ENCODE measurements at regions not wholly inside any gene's neighbourhood (a gene's known extent, or its start where the extent isn't known, plus 50 kb on each side); places are given as distances from the start of the nearest gene placed in this dataset.

- H3K79me1 ChIP-seq (ENCODE audit: low read length): no peaks in the 10 kb centered on the region
- no peak overlapping the region for H3K27ac ChIP-seq (ENCODE audit: low read depth, low read length)
- WGBS (ENCODE audit: extremely low coverage, insufficient coverage, low lambda C conversion rate): no CpG with 5 or more reads among the region's 26 CpGs
These were observed 65.7 kb upstream of the PITRM1 start for GRCh38 chr10:3238115-3238871.

GRCh38 chr10:3237530-3237929 lies 64.9 kb upstream of the PITRM1 start:
- Histone ChIP-seq H3K4me3 (ENCODE audit: low read length) (no peak overlapping the region), H4K5ac (ENCODE audit: low read length) (no peak overlapping the region), H3K4ac (ENCODE audit: low read depth, low read length) (no peak overlapping the region), H2BK15ac (replicated peaks; ENCODE audit: low read depth) (no peak overlapping the region), H2BK5ac (ENCODE audit: low read length) (no peak overlapping the region), H3K23ac (ENCODE audit: low read length) (no peak overlapping the region), H3K79me2 (ENCODE audit: control insufficient read depth, insufficient read depth, low read length) (no peaks in the 10 kb centered on the region), H3K18ac (ENCODE audit: low read length) (no peak overlapping the region), H3K4me2 (ENCODE audit: low read length) (no peak overlapping the region), H4K8ac (ENCODE audit: low read depth, low read length) (no peak overlapping the region), H3K4me1 (ENCODE audit: control insufficient read depth, low read depth, low read length) (no peaks in the 10 kb centered on the region), H3K9ac (ENCODE audit: low read length) (no peak overlapping the region), H2AK5ac (ENCODE audit: low read length) (no peak overlapping the region), H2BK120ac (ENCODE audit: low read depth, low read length) (no peak overlapping the region), H3K79me1 (ENCODE audit: low read length) (no peaks in the 10 kb centered on the region), H3K56ac (ENCODE audit: low read length) (no peak overlapping the region), H3K27me3 (ENCODE audit: insufficient read depth, low read length, poor library complexity) (no peaks in the 10 kb centered on the region), H3K27ac (ENCODE audit: low read depth, low read length) (no peak overlapping the region), H3K36me3 (ENCODE audit: control insufficient read depth, insufficient read depth, low read length) (no peaks in the 10 kb centered on the region)
- WGBS (ENCODE audit: extremely low coverage, insufficient coverage, low lambda C conversion rate): no CpG with 5 or more reads among the region's 13 CpGs
- DNase-seq: no peak

More at GRCh38 chr10:3238115-3238871, 65.7 kb upstream of the PITRM1 start:
- Histone ChIP-seq H3K23ac (ENCODE audit: low read length) (no peak overlapping the region), H3K4me1 (ENCODE audit: control insufficient read depth, low read depth, low read length) (no peaks in the 10 kb centered on the region), H2BK5ac (ENCODE audit: low read length) (no peak overlapping the region), H4K8ac (ENCODE audit: low read depth, low read length) (no peak overlapping the region), H3K56ac (ENCODE audit: low read length) (no peak overlapping the region), H3K18ac (ENCODE audit: low read length) (no peak overlapping the region), H4K5ac (ENCODE audit: low read length) (no peak overlapping the region), H3K4me3 (ENCODE audit: low read length) (no peak overlapping the region), H3K9ac (ENCODE audit: low read length) (no peak overlapping the region), H3K4ac (ENCODE audit: low read depth, low read length) (no peak overlapping the region), H3K36me3 (ENCODE audit: control insufficient read depth, insufficient read depth, low read length) (no peaks in the 10 kb centered on the region), H2AK5ac (ENCODE audit: low read length) (no peak overlapping the region), H3K4me2 (ENCODE audit: low read length) (no peak overlapping the region), H2BK15ac (replicated peaks; ENCODE audit: low read depth) (no peak overlapping the region), H3K79me2 (ENCODE audit: control insufficient read depth, insufficient read depth, low read length) (no peaks in the 10 kb centered on the region), H3K27me3 (ENCODE audit: insufficient read depth, low read length, poor library complexity) (no peaks in the 10 kb centered on the region), H2BK120ac (ENCODE audit: low read depth, low read length) (no peak overlapping the region)
- no peak for DNase-seq

DNA sequence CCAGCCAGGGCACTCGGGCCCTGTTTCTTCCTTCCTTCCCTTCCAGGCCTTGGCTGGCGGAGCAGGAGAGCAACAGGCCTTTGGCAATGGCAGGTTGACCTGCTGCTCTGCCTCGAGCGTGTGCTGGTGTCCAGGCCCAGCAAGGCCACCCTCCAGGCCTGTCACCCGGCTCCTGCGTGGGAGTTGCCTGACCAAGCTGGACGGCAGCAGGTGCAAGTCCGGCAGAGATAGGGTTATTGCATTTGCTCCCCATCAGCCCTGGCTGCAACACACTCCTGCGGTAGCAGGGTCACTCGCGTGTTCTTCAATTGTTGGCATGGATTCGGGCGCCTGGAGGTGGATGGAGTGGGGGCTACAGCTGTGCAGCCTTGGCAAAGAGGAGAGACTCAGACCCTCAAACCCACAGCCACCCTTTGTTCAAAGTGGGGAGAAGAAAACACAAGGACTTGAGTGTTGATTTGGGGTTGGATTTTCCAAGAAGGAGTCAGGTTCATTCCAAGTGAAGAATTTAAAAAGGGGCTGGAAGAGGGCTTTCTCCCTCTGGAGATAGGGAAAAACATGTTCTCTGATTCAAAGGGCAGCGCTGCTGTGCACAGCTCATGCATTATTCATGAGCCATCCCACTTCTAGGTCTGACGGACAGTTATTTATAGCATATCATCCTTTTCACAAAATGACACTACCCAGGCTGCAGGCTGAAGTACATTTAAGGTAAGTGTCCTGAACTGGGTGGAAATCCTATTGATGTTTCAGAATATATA lies 64.2 kb upstream of the PITRM1 start:
- Histone ChIP-seq H3K4me1 (ENCODE audit: control insufficient read depth, low read depth, low read length) (no peaks in the 10 kb centered on the region), H3K4me2 (ENCODE audit: low read length) (no peak overlapping the region), H2AK5ac (ENCODE audit: low read length) (no peak overlapping the region), H3K4me3 (ENCODE audit: low read length) (no peak overlapping the region), H4K8ac (ENCODE audit: low read depth, low read length) (no peak overlapping the region), H3K23ac (ENCODE audit: low read length) (no peak overlapping the region), H2BK15ac (replicated peaks; ENCODE audit: low read depth) (no peak overlapping the region), H3K79me1 (ENCODE audit: low read length) (no peaks in the 10 kb centered on the region), H3K27me3 (ENCODE audit: insufficient read depth, low read length, poor library complexity) (no peaks in the 10 kb centered on the region), H3K27ac (ENCODE audit: low read depth, low read length) (no peak overlapping the region), H3K79me2 (ENCODE audit: control insufficient read depth, insufficient read depth, low read length) (no peaks in the 10 kb centered on the region), H3K36me3 (ENCODE audit: control insufficient read depth, insufficient read depth, low read length) (no peaks in the 10 kb centered on the region), H2BK5ac (ENCODE audit: low read length) (no peak overlapping the region), H3K4ac (ENCODE audit: low read depth, low read length) (no peak overlapping the region), H3K9ac (ENCODE audit: low read length) (no peak overlapping the region), H2BK120ac (ENCODE audit: low read depth, low read length) (no peak overlapping the region), H4K5ac (ENCODE audit: low read length) (no peak overlapping the region), H3K18ac (ENCODE audit: low read length) (no peak overlapping the region), H3K56ac (ENCODE audit: low read length) (no peak overlapping the region)
- DNase-seq: no peak
- no CpG with 5 or more reads among the region's 15 CpGs for WGBS (ENCODE audit: extremely low coverage, insufficient coverage, low lambda C conversion rate)

DNA sequence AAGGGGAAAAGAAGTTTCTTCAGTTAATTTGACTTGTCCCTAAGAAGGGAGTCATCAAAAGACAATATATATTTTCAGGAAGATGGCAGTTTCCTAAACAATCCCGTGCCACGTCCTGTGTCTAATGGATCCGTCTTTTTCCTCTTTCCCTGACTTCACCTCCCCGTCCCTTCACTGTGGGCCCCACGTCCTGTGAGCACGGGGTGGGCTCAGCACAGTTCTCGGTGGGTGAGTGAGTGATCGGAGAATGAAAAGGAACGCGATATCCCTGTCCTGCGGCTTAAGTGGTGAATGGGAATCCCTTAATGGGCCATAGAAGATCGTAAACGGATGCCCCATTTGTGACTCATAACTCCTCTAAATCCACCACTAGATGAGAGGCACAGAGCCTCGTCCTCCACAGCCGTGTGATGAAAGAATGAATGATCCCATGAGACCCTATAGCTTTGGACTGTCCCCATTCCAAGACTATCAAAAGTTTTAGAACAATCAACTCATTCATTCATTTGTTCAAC lies 63.5 kb upstream of the PITRM1 start:
- H3K79me1 ChIP-seq (ENCODE audit: low read length): no peaks in the 10 kb centered on the region
- no peak for DNase-seq
- no peak overlapping the region for H3K18ac ChIP-seq (ENCODE audit: low read length)
- no CpG with 5 or more reads among the region's 15 CpGs for WGBS (ENCODE audit: extremely low coverage, insufficient coverage, low lambda C conversion rate)
- H2AK5ac ChIP-seq (ENCODE audit: low read length): no peak overlapping the region
- no peak overlapping the region for H2BK120ac ChIP-seq (ENCODE audit: low read depth, low read length)
- H3K27me3 ChIP-seq (ENCODE audit: insufficient read depth, low read length, poor library complexity): no peaks in the 10 kb centered on the region
- H3K4me3 ChIP-seq (ENCODE audit: low read length): no peak overlapping the region
- H2BK15ac ChIP-seq (replicated peaks; ENCODE audit: low read depth): no peak overlapping the region
- no peak overlapping the region for H4K5ac ChIP-seq (ENCODE audit: low read length)
- no peaks in the 10 kb centered on the region for H3K36me3 ChIP-seq (ENCODE audit: control insufficient read depth, insufficient read depth, low read length)
- H3K4me2 ChIP-seq (ENCODE audit: low read length): no peak overlapping the region
- H3K27ac ChIP-seq (ENCODE audit: low read depth, low read length): no peak overlapping the region
- no peaks in the 10 kb centered on the region for H3K4me1 ChIP-seq (ENCODE audit: control insufficient read depth, low read depth, low read length)
- no peak overlapping the region for H3K23ac ChIP-seq (ENCODE audit: low read length)
- no peak overlapping the region for H3K9ac ChIP-seq (ENCODE audit: low read length)
- H4K8ac ChIP-seq (ENCODE audit: low read depth, low read length): no peak overlapping the region
- H2BK5ac ChIP-seq (ENCODE audit: low read length): no peak overlapping the region
- H3K56ac ChIP-seq (ENCODE audit: low read length): no peak overlapping the region
- no peaks in the 10 kb centered on the region for H3K79me2 ChIP-seq (ENCODE audit: control insufficient read depth, insufficient read depth, low read length)
- H3K4ac ChIP-seq (ENCODE audit: low read depth, low read length): no peak overlapping the region

GRCh38 chr10:3235395-3235794 lies 62.8 kb upstream of the PITRM1 start:
- Histone ChIP-seq H3K9ac (ENCODE audit: low read length) (no peak overlapping the region), H4K8ac (ENCODE audit: low read depth, low read length) (no peak overlapping the region), H3K4ac (ENCODE audit: low read depth, low read length) (no peak overlapping the region), H2AK5ac (ENCODE audit: low read length) (no peak overlapping the region), H3K36me3 (ENCODE audit: control insufficient read depth, insufficient read depth, low read length) (no peaks in the 10 kb centered on the region), H3K79me2 (ENCODE audit: control insufficient read depth, insufficient read depth, low read length) (no peaks in the 10 kb centered on the region), H4K5ac (ENCODE audit: low read length) (no peak overlapping the region), H2BK120ac (ENCODE audit: low read depth, low read length) (no peak overlapping the region), H3K27me3 (ENCODE audit: insufficient read depth, low read length, poor library complexity) (no peaks in the 10 kb centered on the region), H2BK15ac (replicated peaks; ENCODE audit: low read depth) (no peak overlapping the region), H3K23ac (ENCODE audit: low read length) (no peak overlapping the region), H2BK5ac (ENCODE audit: low read length) (no peak overlapping the region), H3K4me1 (ENCODE audit: control insufficient read depth, low read depth, low read length) (no peaks in the 10 kb centered on the region), H3K79me1 (ENCODE audit: low read length) (no peaks in the 10 kb centered on the region), H3K4me2 (ENCODE audit: low read length) (no peak overlapping the region), H3K56ac (ENCODE audit: low read length) (no peak overlapping the region), H3K27ac (ENCODE audit: low read depth, low read length) (no peak overlapping the region), H3K18ac (ENCODE audit: low read length) (no peak overlapping the region), H3K4me3 (ENCODE audit: low read length) (no peak overlapping the region)
- WGBS (ENCODE audit: extremely low coverage, insufficient coverage, low lambda C conversion rate): no CpG with 5 or more reads among the region's 10 CpGs
- DNase-seq: no peak

Data from mesendoderm (in vitro differentiated cells).